Skin epidermis (tissue), 12 donors: ENCODE measurements at regions not wholly inside any gene's neighbourhood (a gene's known extent, or its start where the extent isn't known, plus 50 kb on each side); places are given as distances from the start of the nearest gene placed in this dataset.

Experiments used
- H3K27ac ChIP-seq, 21 experiments: fragments of 200-600 bp; sonication (generic) in 11 of 21; one replicate each; pipeline ENCODE4 v1.5.0; 2020; ENCODE audit warnings: mild to moderate bottlenecking in 3 of 21, inconsistent platforms in 2 of 21, moderate library complexity in 2 of 21
- H3K4me3 ChIP-seq, 7 experiments: fragments of 200-600 bp; sonication (generic) in 2 of 7; one replicate each; pipeline ENCODE4 v1.5.0; 2020; ENCODE audit warnings: inconsistent platforms in 2 of 7, mild to moderate bottlenecking in 2 of 7, moderate library complexity in 1 of 7

GRCh38 chr15:96503276-96503675 lies 172.8 kb downstream of the NR2F2 start:
- Histone ChIP-seq H3K4me3 (no peak overlapping the region), H3K27ac (no peak overlapping the region)

- no peak overlapping the region for H3K27ac ChIP-seq
- H3K4me3 ChIP-seq: no peak overlapping the region
Observed at GRCh38 chr15:96504371-96504770, 173.9 kb downstream of the NR2F2 start.

GRCh38 chr15:96505014-96505413 lies 174.5 kb downstream of the NR2F2 start:
- Histone ChIP-seq H3K27ac (no peak overlapping the region), H3K4me3 (no peak overlapping the region)

GRCh38 chr15:96514607-96515285 lies 184.2 kb downstream of the NR2F2 start:
- no peak overlapping the region for H3K4me3 ChIP-seq

GRCh38 chr15:96515371-96515770 lies 184.9 kb downstream of the NR2F2 start:
- Histone ChIP-seq H3K27ac (no peak overlapping the region), H3K4me3 (no peak overlapping the region)

More at GRCh38 chr15:96514607-96515285, 184.2 kb downstream of the NR2F2 start:
- H3K27ac ChIP-seq: no peak overlapping the region

GRCh38 chr15:96521386-96521785 lies 190.9 kb downstream of the NR2F2 start:
- Histone ChIP-seq H3K27ac (no peak overlapping the region), H3K4me3 (no peak overlapping the region)

- Histone ChIP-seq H3K27ac (no peak overlapping the region), H3K4me3 (no peak overlapping the region)
Observed at GRCh38 chr15:96524676-96525417, 194.3 kb downstream of the NR2F2 start.

- H3K27ac ChIP-seq: no peak overlapping the region
- H3K4me3 ChIP-seq: no peak overlapping the region
Observed at GRCh38 chr15:96535148-96535547, 204.6 kb downstream of the NR2F2 start.

- Histone ChIP-seq H3K4me3 (no peak overlapping the region), H3K27ac (no peak overlapping the region)
Observed at GRCh38 chr15:96538491-96538890, 208.0 kb downstream of the NR2F2 start.

- H3K4me3 ChIP-seq: no peak overlapping the region
- H3K27ac ChIP-seq: no peak overlapping the region
Observed at GRCh38 chr15:96540283-96540682, 209.8 kb downstream of the NR2F2 start.

- H3K4me3 ChIP-seq: no peak overlapping the region
- H3K27ac ChIP-seq: no peak overlapping the region
Observed at GRCh38 chr15:96542130-96542770, 211.8 kb downstream of the NR2F2 start.

- Histone ChIP-seq H3K4me3 (no peak overlapping the region), H3K27ac (no peak overlapping the region)
Observed at GRCh38 chr15:96544162-96544756, 213.8 kb downstream of the NR2F2 start.

- no peak overlapping the region for H3K27ac ChIP-seq
Observed at GRCh38 chr15:96549136-96549535, 218.6 kb downstream of the NR2F2 start.

GRCh38 chr15:96551196-96551595 lies 220.7 kb downstream of the NR2F2 start:
- H3K4me3 ChIP-seq: no peak overlapping the region

More at GRCh38 chr15:96549136-96549535, 218.6 kb downstream of the NR2F2 start:
- H3K4me3 ChIP-seq: no peak overlapping the region

GRCh38 chr15:96551722-96552121 lies 221.2 kb downstream of the NR2F2 start:
- H3K4me3 ChIP-seq: no peak overlapping the region
- H3K27ac ChIP-seq: no peak overlapping the region

More at GRCh38 chr15:96551196-96551595, 220.7 kb downstream of the NR2F2 start:
- no peak overlapping the region for H3K27ac ChIP-seq

GRCh38 chr15:96553006-96553405 lies 222.5 kb downstream of the NR2F2 start:
- H3K27ac ChIP-seq: no peak overlapping the region

GRCh38 chr15:96553451-96553850 lies 223.0 kb downstream of the NR2F2 start:
- H3K27ac ChIP-seq: no peak overlapping the region
- H3K4me3 ChIP-seq: no peak overlapping the region

More at GRCh38 chr15:96553006-96553405, 222.5 kb downstream of the NR2F2 start:
- no peak overlapping the region for H3K4me3 ChIP-seq

- no peak overlapping the region for H3K27ac ChIP-seq
Observed at GRCh38 chr15:96553931-96554330, 223.4 kb downstream of the NR2F2 start.

GRCh38 chr15:96554541-96554940 lies 224.0 kb downstream of the NR2F2 start:
- Histone ChIP-seq H3K4me3 (no peak overlapping the region), H3K27ac (no peak overlapping the region)

More at GRCh38 chr15:96553931-96554330, 223.4 kb downstream of the NR2F2 start:
- no peak overlapping the region for H3K4me3 ChIP-seq

GRCh38 chr15:96559087-96559486 lies 228.6 kb downstream of the NR2F2 start:
- no peak overlapping the region for H3K27ac ChIP-seq

More at GRCh38 chr15:96559087-96559486, 228.6 kb downstream of the NR2F2 start:
- no peak overlapping the region for H3K4me3 ChIP-seq
